HG03558 (cell line): ENCODE measurements at regions not wholly inside any gene's neighbourhood (a gene's known extent, or its start where the extent isn't known, plus 50 kb on each side); places are given as distances from the start of the nearest gene placed in this dataset.
A peak's percentile ranks its signal among the peaks of the same experiment; 100 is the strongest.
"Not testable (repeated sequence)": the region's sequence is repeated elsewhere in the genome, so short reads cannot be mapped to it uniquely, and the experiment has no call there.

Experiments used
- ATAC-seq: cut with Tn5 transposase; IDR thresholded peaks from one replicate; pipeline ENCODE4 v1.9.1; 2021; ENCODE audit warnings: moderate number of reproducible peaks; ENCODE audit not compliant: unreplicated experiment; ENCODE audit errors: extremely low read depth

DNA sequence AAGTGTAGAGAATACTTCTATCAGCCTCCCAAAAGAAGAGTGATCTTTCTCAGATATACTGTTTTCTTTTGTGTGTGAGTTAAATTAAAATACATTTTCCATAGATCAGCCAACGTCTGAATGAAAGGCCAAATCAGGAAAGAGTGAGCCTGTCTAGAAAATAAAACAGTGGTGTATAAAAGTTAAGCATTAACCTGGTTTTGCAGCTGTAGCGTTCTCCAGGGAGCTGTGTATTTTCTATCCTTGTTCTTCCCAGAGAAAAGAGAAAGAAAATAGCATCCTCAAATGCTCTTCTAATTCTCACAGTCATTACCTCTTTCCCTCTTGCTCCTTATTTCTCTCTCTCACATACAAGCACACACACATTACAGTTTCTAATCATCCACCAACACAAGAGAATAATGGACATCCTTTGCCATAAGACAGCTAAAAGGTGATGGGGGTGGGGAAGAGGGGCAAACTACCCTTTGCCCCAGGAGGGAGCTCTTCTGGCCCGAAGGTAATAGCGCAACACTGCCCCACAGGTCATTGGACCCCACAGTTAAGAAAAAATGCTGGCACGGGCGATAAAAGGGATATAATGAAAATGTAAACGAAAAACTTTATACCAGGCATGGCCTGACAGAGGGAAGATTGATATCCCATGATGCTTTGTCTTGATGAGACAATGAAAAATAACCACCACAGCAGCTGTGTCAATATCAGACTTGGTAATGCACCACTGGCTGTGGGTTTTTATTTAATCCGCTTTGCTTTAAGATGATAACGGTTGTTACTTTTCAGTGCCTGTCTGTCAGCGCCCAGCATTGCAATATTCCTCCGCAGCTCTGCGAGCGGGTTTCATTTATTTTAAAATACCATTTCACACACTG lies 150.3 kb downstream of the NUF2 start:
- no peak for ATAC-seq

GRCh38 chr1:163472651-163473248 lies 151.0 kb downstream of the NUF2 start:
- no peak for ATAC-seq

DNA sequence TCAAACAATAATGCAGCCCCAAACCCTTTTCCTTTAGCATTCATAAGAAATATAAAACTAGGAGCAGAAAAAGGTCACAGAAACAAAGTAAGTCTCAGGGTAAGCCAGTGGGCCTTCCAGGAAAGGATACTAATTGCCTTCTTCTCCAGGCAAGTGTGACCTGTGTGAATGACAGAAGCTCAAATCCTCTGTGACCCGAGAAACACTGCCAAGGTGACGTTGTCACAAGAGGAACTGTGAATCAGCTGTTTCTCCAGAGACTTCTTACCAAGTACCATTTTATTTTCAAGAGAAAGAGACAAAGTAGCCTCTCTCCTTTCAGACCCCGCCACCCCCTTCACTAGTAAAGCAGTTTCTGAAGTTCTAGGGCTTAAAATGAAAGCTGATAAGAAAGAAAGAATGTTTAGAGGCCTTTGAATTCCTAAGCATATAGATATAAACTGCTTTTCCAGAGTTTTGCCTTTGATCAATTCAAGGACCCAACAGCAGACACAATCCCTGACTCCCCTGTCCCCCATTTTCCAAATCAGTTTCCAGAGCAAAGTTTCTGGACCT lies 155.6 kb downstream of the NUF2 start:
- ATAC-seq: no peak

GRCh38 chr1:163498391-163499330 lies 176.9 kb downstream of the NUF2 start:
- not testable (repeated sequence) for ATAC-seq

DNA sequence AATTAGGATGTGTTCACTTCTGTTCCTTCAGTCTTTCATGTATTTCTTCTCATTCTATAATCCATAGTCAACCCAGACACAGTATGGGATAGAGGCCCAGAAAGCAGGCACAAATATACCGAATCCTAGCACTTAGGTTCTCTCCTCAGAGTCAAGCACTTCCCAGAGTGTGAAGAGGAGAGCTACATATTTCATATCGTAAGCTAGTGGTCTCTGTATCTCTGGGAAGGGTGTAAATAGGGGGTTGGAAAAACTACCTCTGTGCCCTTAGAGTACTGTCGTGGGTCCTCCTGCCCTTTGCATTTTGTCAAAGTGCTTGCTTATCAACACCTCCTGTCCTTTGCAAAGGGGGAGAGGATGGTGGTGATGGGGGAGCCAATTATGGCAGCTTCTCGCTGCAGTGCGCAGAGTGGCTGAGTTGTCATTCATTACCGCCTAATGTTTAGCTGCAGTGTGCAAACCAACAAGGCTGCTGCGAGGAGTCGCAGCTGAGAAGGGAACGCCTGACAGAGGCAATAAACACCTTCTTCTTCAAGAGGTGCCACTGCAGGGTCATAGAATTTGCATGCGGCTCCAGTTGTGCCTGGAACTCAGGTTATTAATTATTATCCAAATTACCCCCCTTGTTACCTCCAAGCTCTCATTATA lies 182.7 kb downstream of the NUF2 start:
- ATAC-seq: no peak

GRCh38 chr1:163509114-163509513 lies 187.4 kb downstream of the NUF2 start:
- ATAC-seq: no peak

DNA sequence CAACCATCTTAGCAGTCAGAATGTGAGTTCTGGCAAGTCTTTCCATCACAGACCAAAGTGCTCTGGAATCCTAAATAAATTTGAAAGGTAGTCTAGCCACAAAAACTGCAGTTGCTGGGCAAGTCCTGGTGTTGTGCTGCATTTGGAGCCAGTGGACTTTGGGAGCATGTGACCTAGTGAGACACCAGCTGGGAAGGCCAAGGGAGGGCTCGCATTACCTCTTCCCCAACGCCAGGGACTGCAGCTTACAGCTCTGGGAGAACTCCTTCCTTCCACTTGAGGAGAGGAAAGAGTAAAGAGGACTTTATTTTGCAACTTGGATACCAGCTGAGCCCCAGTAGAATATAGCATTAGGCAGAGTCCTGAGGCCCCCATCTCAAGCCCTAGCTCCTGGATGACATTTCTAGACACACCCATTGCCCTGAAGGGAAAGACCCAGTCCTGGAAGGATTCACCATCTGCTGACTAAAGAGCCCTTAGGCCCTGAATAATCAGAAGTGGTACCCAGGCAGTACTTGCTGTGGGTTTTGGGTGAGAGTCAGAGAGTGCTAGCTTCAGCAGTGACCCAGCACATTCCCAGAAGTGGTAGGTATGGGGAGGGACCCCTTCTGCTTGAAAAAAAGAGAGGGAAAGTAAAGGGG lies 190.7 kb downstream of the NUF2 start:
- no peak for ATAC-seq

GRCh38 chr1:163523375-163524029 lies 201.7 kb downstream of the NUF2 start:
- no peak for ATAC-seq

DNA sequence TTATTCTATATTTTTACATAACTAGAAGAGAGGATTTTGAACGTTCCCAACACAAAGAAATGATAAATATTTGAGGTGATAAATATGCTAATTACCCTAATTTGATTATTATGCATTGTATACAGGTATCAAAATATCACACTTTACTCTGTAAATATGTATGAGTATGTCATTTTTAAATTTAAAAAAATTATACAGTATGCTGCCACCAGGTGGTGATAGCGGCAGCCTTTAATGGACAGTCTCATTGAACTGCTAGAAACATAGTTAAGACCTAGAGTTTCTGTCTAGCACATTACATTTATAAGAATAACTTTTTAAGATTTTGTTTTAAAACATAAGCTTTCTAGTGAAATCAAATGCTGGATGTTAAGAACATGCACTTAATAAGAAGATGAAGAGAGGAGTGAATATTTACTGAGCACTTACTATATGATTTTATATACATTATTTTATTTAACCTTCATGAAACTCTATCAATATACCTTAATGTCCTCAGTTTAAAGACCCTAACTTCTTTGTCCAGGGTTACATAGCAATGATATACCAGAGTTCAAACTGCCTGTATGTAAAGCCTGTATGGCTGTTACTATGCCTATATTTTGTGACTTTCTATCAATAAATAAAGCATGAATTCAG lies 207.1 kb downstream of the NUF2 start:
- peak; percentile 73 for ATAC-seq

- no peak for ATAC-seq
Measured at GRCh38 chr1:163531345-163531744, 209.6 kb downstream of the NUF2 start.

GRCh38 chr1:163535401-163535800 lies 213.6 kb downstream of the NUF2 start:
- no peak for ATAC-seq

DNA sequence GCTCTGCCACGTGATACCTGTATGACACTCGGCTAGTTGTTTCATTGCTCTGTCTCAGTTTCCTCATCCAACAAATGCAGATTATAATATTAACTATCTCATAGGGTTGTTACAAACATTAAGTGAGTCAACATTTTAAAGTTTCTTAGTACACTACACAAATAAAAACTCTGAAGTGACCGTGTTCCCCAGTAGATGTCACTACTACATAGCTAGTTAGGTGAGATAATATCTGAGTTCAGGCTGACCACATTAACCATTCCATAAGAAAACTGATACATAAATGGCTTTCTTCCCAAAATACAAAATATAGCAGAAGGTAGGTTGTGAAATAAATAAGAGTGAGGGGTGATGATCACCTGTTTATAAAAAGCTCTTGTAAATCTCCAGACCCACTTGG lies 214.1 kb downstream of the NUF2 start:
- no peak for ATAC-seq

DNA sequence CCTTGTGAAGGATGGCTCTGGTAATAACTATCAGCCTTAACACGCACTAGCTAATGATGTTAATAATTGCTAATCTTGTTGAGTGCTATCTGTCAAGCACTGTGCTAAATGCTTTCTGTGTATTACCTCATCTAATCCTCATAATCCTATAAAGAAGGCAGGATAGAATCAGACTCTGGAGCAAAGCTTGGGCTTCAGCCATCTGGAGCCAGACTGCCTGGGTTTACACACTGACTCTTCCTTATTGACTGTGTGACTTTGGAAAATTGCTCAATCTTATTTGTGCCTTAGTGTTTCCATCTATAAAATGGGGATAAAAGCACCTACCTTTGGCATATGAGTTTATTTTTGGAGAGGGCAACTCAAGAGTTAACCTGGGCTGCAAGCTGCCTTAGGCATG lies 216.1 kb downstream of the NUF2 start:
- ATAC-seq: no peak

DNA sequence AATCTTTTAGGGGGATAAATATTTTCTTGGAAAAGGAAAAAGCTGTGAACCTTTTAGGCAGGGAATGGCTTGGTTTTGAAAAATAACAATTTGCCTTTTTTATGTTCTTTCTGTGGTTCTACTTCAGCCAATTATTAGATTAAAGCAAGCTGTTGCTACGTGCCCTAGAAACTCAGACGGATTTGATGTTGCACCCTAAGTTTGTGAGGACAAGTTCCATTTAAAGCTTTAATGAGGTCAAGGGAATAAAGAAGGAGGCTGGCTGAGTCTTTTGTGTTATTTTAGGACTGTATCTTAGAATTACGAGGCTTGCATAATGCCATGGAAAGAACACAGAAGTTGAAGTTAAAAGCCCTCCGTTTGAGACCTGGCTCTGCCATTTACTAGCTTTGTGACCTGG lies 216.9 kb downstream of the NUF2 start:
- ATAC-seq: no peak

DNA sequence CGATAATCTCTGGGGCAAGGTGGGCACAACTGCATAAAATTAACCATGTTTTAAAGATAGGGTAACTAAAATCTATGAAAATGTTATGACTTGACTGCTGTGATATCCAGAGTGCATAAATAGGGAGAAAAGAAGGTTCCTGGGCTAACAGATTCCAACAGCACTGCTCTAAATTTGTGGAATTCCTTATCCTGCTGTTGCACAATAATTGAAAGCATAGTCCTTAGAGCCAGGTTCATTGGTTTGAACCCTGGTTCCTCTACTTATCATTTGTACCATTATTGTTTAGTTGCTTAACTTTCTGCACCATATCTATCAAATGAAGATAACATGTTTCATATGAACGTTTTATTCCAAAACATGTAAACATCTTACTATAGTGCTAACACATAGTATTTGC lies 219.0 kb downstream of the NUF2 start:
- no peak for ATAC-seq

DNA sequence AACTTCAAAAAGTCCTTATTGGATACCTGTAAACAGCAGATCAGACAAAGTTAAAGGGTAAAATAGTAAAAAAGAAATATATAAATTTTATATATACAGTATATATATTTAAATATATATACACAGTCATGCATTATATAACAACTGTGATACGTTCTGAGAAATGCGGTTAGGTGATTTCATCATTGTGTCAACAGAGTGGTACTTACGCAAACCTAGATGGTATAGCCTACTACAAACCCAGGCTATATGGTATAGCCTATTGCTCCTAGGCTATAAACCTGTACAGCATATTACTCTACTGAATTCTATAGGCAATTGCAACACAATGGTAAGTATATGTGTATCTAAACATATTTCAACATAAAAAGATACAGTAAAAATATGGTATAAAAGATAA lies 222.7 kb downstream of the NUF2 start:
- no peak for ATAC-seq

- no peak for ATAC-seq
Measured at GRCh38 chr1:163558162-163558561, 236.4 kb downstream of the NUF2 start.

GRCh38 chr1:163561580-163562295 lies 240.0 kb downstream of the NUF2 start:
- ATAC-seq: no peak
